ENCODE measurements at regions not wholly inside any gene's neighbourhood (a gene's known extent, or its start where the extent isn't known, plus 50 kb on each side); places are given as distances from the start of the nearest gene placed in this dataset.

- Mint-ChIP-seq H3K4me3 (no peak overlapping the region), H3K36me3 (ENCODE audit: low read depth) (no peaks in the 10 kb centered on the region), H3K9me3 (peaks cover 2% of the 10 kb centered on the region), H3K27ac (no peak overlapping the region), H3K4me1 (no peaks in the 10 kb centered on the region), H3K27me3 (no peaks in the 10 kb centered on the region)
- CTCF ChIA-PET, result no interaction called here
- DNase-seq, result no peak
- no peak for ATAC-seq (ENCODE audit: low read depth)
- intact Hi-C loops (cut with micrococcal nuclease), result no loop called here
- no peak for TF ChIP-seq CTCF (IDR thresholded peaks at IDR 0.05)
- POLR2A ChIA-PET, result no interaction called here
Observed at GRCh38 chr21:27391990-27392389, 425.1 kb upstream of the ADAMTS5 start.

DNA sequence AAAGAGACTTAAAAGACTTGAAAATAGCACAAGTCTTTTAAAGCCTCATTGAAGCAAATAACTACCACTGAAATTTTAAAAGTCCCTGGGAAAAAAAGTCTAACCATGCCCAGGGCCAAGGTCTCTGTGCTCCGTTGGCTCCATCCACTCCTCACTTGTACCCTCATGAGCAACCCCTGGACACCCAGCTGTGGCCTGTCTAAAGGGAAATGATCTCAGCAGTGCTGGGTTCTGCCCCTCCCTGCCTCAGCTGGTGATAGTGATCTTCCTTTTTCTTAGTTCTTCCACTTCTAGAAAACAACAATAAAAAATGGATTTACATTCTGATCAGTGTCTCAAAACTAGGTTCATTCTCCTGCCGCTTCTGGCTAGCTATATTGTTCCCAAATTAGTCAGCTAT is 423.5 kb upstream of the ADAMTS5 start:
- intact Hi-C loops (cut with micrococcal nuclease), result no loop called here
- TF ChIP-seq CTCF (IDR thresholded peaks at IDR 0.05), result no peak
- no peak overlapping the region for H3K4me3 Mint-ChIP-seq
- no peaks in the 10 kb centered on the region for H3K4me1 Mint-ChIP-seq
- no peak overlapping the region for H3K27ac Mint-ChIP-seq
- no peaks in the 10 kb centered on the region for H3K27me3 Mint-ChIP-seq
- POLR2A ChIA-PET, result no interaction called here
- DNase-seq (no peak), ATAC-seq (ENCODE audit: low read depth) (no peak)
- no peaks in the 10 kb centered on the region for H3K9me3 Mint-ChIP-seq
- H3K36me3 Mint-ChIP-seq (ENCODE audit: low read depth), result no peaks in the 10 kb centered on the region
- CTCF ChIA-PET, result no interaction called here

- H3K27me3 Mint-ChIP-seq, result no peaks in the 10 kb centered on the region
- TF ChIP-seq CTCF (IDR thresholded peaks at IDR 0.05), result no peak
- no peaks in the 10 kb centered on the region for H3K4me1 Mint-ChIP-seq
- ChIA-PET CTCF (interaction anchor here (0.7 kb wide), 1 partner anchor 634 kb away, joined by 3 read pairs; no protein-coding TSS in a partner anchor), POLR2A (no interaction called here)
- intact Hi-C loops (cut with micrococcal nuclease), result no loop called here
- no peaks in the 10 kb centered on the region for H3K9me3 Mint-ChIP-seq
- DNase-seq, result no peak
- H3K4me3 Mint-ChIP-seq, result no peak overlapping the region
- no peak overlapping the region for H3K27ac Mint-ChIP-seq
- no peak for ATAC-seq (ENCODE audit: low read depth)
- no peaks in the 10 kb centered on the region for H3K36me3 Mint-ChIP-seq (ENCODE audit: low read depth)
Observed at GRCh38 chr21:27388825-27389224, 421.9 kb upstream of the ADAMTS5 start.

- no peak overlapping the region for H3K27ac Mint-ChIP-seq
- ATAC-seq (ENCODE audit: low read depth), result no peak
- H3K4me3 Mint-ChIP-seq, result no peak overlapping the region
- DNase-seq, result no peak
- CTCF ChIA-PET, result no interaction called here
- POLR2A ChIA-PET, result no interaction called here
- no peaks in the 10 kb centered on the region for H3K27me3 Mint-ChIP-seq
- TF ChIP-seq CTCF (IDR thresholded peaks at IDR 0.05), result no peak
- H3K36me3 Mint-ChIP-seq (ENCODE audit: low read depth), result no peaks in the 10 kb centered on the region
- H3K9me3 Mint-ChIP-seq, result peaks cover 8% of the 10 kb centered on the region
- intact Hi-C loops (cut with micrococcal nuclease), result no loop called here
- no peaks in the 10 kb centered on the region for H3K4me1 Mint-ChIP-seq
Observed at GRCh38 chr21:27382404-27382803, 415.5 kb upstream of the ADAMTS5 start.

GRCh38 chr21:27380303-27380702 is 413.4 kb upstream of the ADAMTS5 start:
- Mint-ChIP-seq H3K36me3 (ENCODE audit: low read depth) (no peaks in the 10 kb centered on the region), H3K9me3 (peaks cover 8% of the 10 kb centered on the region), H3K27me3 (no peaks in the 10 kb centered on the region), H3K27ac (no peak overlapping the region), H3K4me3 (no peak overlapping the region), H3K4me1 (no peaks in the 10 kb centered on the region)
- POLR2A ChIA-PET, result no interaction called here
- TF ChIP-seq CTCF (IDR thresholded peaks at IDR 0.05), result no peak
- DNase-seq (no peak), ATAC-seq (ENCODE audit: low read depth) (no peak)
- CTCF ChIA-PET, result no interaction called here
- intact Hi-C loops (cut with micrococcal nuclease), result no loop called here

All from activated B cell treated with CpG ODN at 0.5 μM for 24 hours (primary cell).